ENCODE measurements at regions not wholly inside any gene's neighbourhood (a gene's known extent, or its start where the extent isn't known, plus 50 kb on each side); places are given as distances from the start of the nearest gene placed in this dataset.

DNA sequence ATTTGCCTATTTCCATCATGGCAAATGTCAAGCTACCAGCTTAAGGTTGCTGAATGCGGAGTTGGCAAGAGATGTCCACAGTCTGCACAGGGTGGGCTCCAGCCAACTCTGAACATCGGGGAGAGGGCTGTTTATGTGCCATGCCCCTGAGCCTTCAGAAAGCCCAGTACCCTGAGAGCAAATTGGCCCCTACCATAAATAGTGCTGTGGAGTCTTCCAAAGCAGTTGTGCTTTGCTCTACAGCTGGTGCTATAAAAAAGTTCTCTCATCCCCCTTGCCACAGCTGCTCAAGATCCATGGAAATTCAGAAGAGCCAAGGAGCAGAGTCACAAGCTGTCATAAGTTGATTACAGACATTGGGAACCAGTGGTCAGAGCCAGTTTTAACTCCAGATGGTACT lies 85.6 kb upstream of the CLDN14 start:
- ATAC-seq (ENCODE audit: low read depth) (no peak), DNase-seq (no peak)
- no peak overlapping the region for H3K27ac Mint-ChIP-seq
- H3K4me3 Mint-ChIP-seq, result no peak overlapping the region
- peaks cover 13% of the 10 kb centered on the region for H3K27me3 Mint-ChIP-seq
- H3K9me3 Mint-ChIP-seq, result no peaks in the 10 kb centered on the region
- H3K36me3 Mint-ChIP-seq, result no peaks in the 10 kb centered on the region
- peaks cover 4% of the 10 kb centered on the region for H3K4me1 Mint-ChIP-seq
- POLR2A ChIA-PET, result no interaction called here

DNA sequence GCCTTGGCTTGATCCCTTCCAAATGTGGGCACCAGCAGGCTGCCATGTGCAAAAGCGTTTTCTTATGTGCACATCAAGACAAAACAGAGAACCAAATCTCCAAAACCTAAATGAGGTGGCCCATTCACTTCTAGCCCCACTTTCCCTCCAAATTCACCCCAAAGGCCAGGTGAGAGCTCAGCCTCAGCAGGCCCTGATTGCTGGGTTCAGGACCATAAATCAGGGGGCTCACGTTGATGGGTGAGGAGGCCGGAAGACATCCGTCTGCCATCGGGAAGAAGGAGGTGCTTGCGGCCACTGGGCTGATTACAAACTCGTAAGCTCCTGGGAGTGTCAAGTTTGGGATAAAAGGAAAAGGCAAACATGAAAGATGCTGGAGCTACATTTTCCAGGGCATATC lies 86.7 kb upstream of the CLDN14 start:
- H3K4me1 Mint-ChIP-seq, result peaks cover 4% of the 10 kb centered on the region
- H3K27me3 Mint-ChIP-seq, result peaks cover 9% of the 10 kb centered on the region
- no peak for DNase-seq
- no peak overlapping the region for H3K27ac Mint-ChIP-seq
- H3K36me3 Mint-ChIP-seq, result no peaks in the 10 kb centered on the region
- H3K9me3 Mint-ChIP-seq, result no peaks in the 10 kb centered on the region
- no peak for ATAC-seq (ENCODE audit: low read depth)
- POLR2A ChIA-PET, result no interaction called here
- no peak overlapping the region for H3K4me3 Mint-ChIP-seq

DNA sequence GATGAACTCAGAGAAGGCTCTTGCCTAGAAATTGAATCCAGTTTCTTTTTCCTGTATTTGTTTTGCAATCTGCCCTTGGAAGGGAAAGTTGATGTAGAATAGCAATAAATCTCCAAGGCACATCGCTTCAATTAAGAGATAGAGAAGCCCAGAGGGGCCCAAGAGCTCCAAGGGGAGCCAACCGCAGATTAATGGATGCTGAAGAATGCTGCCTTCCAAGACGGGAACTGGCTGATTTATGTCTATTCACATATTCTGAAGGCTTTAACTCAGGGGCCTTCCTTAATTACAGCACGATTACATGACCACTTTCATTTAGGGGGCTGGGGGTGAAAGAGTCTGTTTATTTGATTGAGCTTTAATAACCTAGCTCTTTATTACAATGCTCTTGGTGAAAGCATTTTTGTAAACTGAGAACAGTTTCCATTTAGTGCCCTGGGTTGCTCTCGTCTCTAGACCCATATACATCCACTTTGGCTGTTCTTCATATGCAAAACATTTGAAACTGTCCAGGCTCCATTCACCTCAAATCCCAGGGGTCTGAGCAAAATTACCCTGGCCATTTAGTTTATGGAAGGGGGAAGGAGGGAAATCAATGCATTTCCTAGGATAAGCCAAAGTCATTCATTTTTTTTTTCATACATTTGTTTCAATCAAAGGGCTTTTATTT lies 87.4 kb upstream of the CLDN14 start:
- no peak for DNase-seq
- Mint-ChIP-seq H3K4me1 (no peaks in the 10 kb centered on the region), H3K36me3 (no peaks in the 10 kb centered on the region), H3K27ac (no peak overlapping the region), H3K9me3 (no peaks in the 10 kb centered on the region), H3K4me3 (no peak overlapping the region), H3K27me3 (peaks cover 9% of the 10 kb centered on the region)
- POLR2A ChIA-PET, result no interaction called here
- ATAC-seq (ENCODE audit: low read depth), result no peak

DNA sequence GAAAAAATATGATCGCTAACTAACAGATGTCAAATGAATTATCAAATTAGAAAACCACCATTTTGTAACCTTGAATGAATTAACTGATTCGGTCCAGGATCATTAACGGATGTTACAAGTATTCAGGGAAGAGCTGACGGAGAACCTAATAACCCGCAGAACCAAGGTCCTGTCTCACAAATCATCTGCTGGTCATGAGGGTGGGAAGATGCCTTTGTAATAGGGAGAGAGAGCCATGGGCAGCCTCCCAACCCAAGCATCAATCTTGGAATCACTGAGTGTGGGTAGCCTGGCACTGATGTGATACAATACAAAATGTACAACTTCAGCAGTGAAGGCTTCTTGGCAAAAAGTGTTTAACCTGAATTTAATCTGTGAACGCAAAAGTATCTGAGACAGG lies 89.6 kb upstream of the CLDN14 start:
- Mint-ChIP-seq H3K9me3 (no peaks in the 10 kb centered on the region), H3K4me1 (no peaks in the 10 kb centered on the region), H3K27ac (no peak overlapping the region), H3K27me3 (peaks cover 6% of the 10 kb centered on the region), H3K4me3 (no peak overlapping the region), H3K36me3 (no peaks in the 10 kb centered on the region)
- DNase-seq, result no peak
- no peak for ATAC-seq (ENCODE audit: low read depth)
- POLR2A ChIA-PET, result interaction anchor here (0.7 kb wide), 1 partner anchor 23 kb away, joined by 3 read pairs; no protein-coding TSS in a partner anchor

DNA sequence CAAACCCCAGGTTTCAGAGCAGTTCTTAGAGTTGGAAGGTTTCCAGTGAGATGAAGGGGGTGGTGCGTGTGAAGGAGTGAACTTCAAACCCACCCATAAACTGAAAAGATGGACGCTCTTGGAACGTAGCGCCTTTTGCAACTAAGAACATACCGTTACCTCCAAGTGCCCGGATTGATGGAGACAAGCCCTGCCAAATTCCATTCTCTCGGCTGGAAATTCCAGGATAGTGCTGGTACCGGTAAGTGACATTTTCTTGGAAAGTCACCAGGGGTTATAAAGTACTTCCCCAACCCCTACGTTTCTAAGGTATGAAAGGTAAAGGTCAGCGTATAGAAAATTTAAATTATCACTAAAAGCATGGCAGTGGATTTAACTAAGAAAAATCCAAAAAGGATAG lies 91.6 kb upstream of the CLDN14 start:
- Mint-ChIP-seq H3K27me3 (peaks cover 6% of the 10 kb centered on the region), H3K4me3 (no peak overlapping the region), H3K36me3 (no peaks in the 10 kb centered on the region), H3K4me1 (no peaks in the 10 kb centered on the region), H3K9me3 (no peaks in the 10 kb centered on the region), H3K27ac (no peak overlapping the region)
- DNase-seq, result no peak
- ATAC-seq (ENCODE audit: low read depth), result no peak
- POLR2A ChIA-PET, result no interaction called here

DNA sequence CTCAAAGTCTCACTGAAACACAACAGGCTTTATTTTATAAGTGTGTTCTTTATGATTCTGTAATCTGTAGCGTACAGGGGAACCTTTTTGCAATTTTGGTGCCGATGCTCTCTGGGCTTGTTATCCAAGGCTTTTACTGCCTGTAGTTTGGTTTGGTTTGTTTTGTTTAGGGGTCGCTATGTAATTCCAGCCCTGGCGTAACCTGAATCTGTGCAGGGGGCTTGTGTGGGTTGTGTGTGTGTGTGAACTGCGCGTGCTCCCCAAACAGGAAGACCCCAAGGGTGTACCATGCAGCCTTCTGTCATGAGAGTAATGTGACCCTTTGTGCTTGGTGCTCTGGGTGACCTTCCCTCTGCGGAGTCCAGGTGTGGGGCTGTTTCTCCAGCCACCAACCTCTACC lies 92.1 kb upstream of the CLDN14 start:
- ATAC-seq (ENCODE audit: low read depth) (no peak), DNase-seq (no peak)
- Mint-ChIP-seq H3K27ac (no peak overlapping the region), H3K4me3 (no peak overlapping the region), H3K36me3 (no peaks in the 10 kb centered on the region), H3K4me1 (no peaks in the 10 kb centered on the region), H3K27me3 (peaks cover 6% of the 10 kb centered on the region), H3K9me3 (no peaks in the 10 kb centered on the region)
- POLR2A ChIA-PET, result no interaction called here

DNA sequence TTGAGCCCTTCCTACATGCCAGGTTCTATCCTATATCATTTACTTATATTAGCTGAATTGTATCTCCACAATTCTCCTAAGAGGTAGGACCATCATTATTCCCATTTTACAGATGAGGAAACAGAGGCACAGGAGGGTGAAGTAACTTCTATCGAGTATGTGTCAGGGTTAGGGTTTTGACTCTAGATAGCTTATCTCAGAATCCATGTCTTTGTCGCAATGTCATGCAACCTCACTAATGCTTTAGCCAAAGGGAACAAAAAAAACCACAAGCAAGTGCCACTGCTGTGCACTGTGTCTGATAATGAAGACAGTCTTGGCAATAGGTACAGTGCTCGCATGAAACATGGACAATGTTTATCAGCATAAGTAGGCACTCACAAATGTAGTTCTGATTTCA lies 95.4 kb upstream of the CLDN14 start:
- Mint-ChIP-seq H3K4me3 (no peak overlapping the region), H3K36me3 (no peaks in the 10 kb centered on the region), H3K9me3 (no peaks in the 10 kb centered on the region), H3K4me1 (peaks cover 4% of the 10 kb centered on the region), H3K27ac (no peak overlapping the region), H3K27me3 (peaks cover under 1% of the 10 kb centered on the region)
- DNase-seq (no peak), ATAC-seq (ENCODE audit: low read depth) (no peak)
- POLR2A ChIA-PET, result no interaction called here

DNA sequence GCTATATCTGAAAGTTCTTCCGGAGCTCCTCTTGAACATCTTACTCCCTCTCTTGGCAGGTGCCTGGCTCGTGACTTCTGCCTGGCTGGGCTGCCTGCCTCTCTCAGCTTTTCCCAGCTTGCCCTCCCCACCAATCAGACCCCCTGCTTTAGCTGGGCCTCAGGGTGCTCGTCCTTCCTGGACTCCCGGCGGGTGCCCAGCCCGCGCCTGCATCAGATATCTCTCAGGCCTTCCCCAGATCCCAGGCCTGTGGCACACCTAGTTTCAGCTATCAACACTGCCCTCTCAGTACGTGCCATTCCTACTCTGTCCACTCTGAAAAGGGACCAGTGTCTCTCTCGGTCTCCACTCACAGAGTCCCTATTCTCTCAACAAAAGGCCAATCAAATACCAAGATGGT lies 96.5 kb upstream of the CLDN14 start:
- Mint-ChIP-seq H3K36me3 (no peaks in the 10 kb centered on the region), H3K27ac (no peak overlapping the region), H3K4me3 (no peak overlapping the region), H3K4me1 (peaks cover 4% of the 10 kb centered on the region), H3K27me3 (no peaks in the 10 kb centered on the region), H3K9me3 (no peaks in the 10 kb centered on the region)
- POLR2A ChIA-PET, result no interaction called here
- DNase-seq, result no peak
- ATAC-seq (ENCODE audit: low read depth), result no peak

DNA sequence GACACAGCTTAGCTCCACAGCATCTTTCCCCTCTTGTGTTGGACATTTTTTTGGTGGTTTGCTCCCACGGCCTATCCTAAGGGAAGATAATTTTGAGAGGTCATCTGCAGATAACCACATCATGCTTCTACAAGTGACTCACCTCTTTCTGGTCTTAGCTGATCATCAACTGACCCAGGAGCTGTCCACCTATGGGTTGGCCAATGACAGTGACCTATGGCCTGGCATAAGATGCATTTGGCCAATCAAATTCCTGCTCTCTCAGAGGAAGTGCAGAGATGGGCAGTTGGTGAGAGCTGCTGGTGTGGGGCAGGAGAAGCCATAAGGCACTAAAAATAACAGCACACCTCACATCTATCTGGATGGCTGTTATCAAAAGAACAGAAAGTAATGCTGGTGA lies 100.0 kb upstream of the CLDN14 start:
- no peak for ATAC-seq (ENCODE audit: low read depth)
- peaks cover 3% of the 10 kb centered on the region for H3K27me3 Mint-ChIP-seq
- POLR2A ChIA-PET, result no interaction called here
- no peaks in the 10 kb centered on the region for H3K9me3 Mint-ChIP-seq
- no peak overlapping the region for H3K4me3 Mint-ChIP-seq
- no peak for DNase-seq
- no peak overlapping the region for H3K27ac Mint-ChIP-seq
- H3K36me3 Mint-ChIP-seq, result no peaks in the 10 kb centered on the region
- H3K4me1 Mint-ChIP-seq, result peaks cover 4% of the 10 kb centered on the region

DNA sequence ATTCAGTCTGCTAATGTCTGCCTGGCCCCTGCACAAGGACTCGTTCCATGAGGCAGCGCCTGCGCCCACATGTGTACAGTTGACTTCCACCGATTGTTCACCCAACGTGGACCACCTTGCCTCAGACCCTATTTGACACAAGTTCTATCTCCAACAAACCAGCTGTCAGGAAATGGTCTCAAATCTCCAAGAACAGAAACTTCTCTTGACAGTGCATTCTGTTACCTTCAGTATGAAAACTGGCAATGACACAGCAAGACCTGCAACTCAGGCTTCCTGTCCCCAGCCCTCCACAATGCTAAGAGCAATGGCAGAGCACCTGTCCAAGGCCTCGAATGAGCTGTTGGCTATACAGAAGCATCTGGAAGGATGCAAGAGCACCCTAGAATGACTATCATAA lies 102.3 kb upstream of the CLDN14 start:
- Mint-ChIP-seq H3K27ac (no peak overlapping the region), H3K4me1 (peaks cover 4% of the 10 kb centered on the region), H3K36me3 (no peaks in the 10 kb centered on the region), H3K9me3 (no peaks in the 10 kb centered on the region), H3K27me3 (peaks cover 3% of the 10 kb centered on the region), H3K4me3 (no peak overlapping the region)
- POLR2A ChIA-PET, result no interaction called here
- no peak for ATAC-seq (ENCODE audit: low read depth)
- DNase-seq, result no peak

DNA sequence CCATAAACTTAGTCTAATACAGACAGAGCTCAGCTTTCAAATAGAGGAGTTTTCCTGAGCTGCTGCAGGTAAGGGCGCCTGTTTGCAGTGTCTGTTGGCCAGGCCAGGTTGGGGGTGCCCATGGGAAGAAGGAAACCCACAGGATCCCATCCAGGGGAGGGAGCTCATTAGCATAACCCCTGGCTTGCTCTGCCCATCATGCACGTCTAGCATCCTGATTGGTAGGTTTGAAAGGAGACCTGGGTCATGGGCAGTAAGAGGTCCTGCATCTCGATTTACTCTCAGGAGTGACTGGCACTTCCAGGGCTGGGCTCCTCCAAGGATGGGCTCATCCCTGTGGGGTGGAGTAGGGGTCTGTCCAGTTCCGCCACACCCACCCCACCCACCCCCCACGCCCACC lies 103.7 kb upstream of the CLDN14 start:
- Mint-ChIP-seq H3K27me3 (peaks cover 3% of the 10 kb centered on the region), H3K9me3 (no peaks in the 10 kb centered on the region), H3K4me3 (no peak overlapping the region), H3K4me1 (no peaks in the 10 kb centered on the region), H3K27ac (no peak overlapping the region), H3K36me3 (no peaks in the 10 kb centered on the region)
- no peak for DNase-seq
- no peak for ATAC-seq (ENCODE audit: low read depth)
- POLR2A ChIA-PET, result no interaction called here

DNA sequence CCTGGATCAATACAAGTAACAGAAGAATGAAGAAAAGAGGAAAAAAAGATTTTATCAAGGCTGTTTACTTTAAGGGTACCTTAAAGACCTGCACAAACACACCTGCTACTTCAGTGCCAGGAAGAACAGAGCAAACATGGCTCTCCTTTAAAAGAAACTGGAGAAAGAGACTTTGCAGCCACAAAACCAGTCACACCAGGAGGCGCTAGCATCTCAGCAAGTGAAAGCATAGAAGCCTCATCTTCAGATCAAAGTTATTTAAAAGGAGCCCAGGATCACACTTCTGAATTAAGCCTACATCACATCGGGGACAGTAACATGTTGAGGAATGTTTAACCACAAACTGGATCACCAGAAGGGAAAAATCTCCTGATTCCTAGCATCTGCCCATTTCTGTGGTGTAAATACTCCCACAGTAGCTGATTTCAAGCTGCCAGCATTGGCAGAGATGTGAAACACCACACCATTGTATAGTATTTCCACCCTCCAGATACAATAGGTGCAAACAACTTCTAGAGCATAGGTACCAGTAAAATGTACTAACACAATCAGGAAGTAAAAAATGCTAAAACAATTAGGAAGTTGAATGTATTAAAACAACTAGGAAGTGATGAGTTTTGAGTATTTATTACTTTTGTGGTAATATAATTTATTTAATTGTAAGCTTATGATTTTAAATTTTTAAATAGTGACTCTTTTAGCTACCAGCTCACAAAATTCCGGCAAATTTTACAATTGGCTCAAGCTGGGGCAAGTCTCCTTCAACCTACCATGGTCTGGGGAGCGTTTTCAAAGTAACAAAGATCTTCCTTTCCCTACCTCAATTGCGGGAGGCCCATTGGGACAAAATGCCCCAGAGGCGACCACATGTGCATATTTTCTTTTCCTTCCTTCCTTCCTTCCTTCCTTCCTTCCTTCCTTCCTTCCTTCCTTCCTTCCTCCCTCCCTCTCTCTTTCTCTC lies 105.3 kb upstream of the CLDN14 start:
- Mint-ChIP-seq H3K4me3 (no peak overlapping the region), H3K9me3 (no peaks in the 10 kb centered on the region), H3K27me3 (peaks cover 3% of the 10 kb centered on the region), H3K27ac (no peak overlapping the region), H3K36me3 (no peaks in the 10 kb centered on the region), H3K4me1 (no peaks in the 10 kb centered on the region)
- POLR2A ChIA-PET, result no interaction called here
- ATAC-seq (ENCODE audit: low read depth) (no peak), DNase-seq (no peak)

DNA sequence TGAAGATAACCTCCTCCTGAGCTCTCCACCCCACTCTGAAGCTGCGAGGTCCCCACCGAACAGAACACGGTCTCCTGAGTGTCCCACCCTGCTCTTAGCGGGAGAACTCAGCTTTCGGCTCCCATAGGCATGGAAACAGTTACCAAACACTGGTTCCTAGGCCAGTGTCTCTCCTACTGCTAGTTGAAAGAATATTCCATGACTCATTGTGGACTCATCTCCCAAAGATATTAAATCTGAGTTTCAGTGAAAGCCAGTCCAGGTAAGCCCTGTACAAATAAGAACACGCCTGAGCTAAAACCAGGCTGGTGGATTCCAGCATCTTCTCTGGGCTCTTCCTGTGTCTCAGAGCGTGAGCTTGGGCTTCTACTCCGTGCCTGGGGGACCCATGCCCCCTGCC lies 107.5 kb upstream of the CLDN14 start:
- Mint-ChIP-seq H3K27me3 (peaks cover 5% of the 10 kb centered on the region), H3K36me3 (no peaks in the 10 kb centered on the region), H3K27ac (no peak overlapping the region), H3K4me3 (no peak overlapping the region), H3K4me1 (no peaks in the 10 kb centered on the region), H3K9me3 (no peaks in the 10 kb centered on the region)
- ATAC-seq (ENCODE audit: low read depth) (no peak), DNase-seq (no peak)
- POLR2A ChIA-PET, result interaction anchor here (0.6 kb wide), 1 partner anchor 389 kb away, joined by 3 read pairs; no protein-coding TSS in a partner anchor

DNA sequence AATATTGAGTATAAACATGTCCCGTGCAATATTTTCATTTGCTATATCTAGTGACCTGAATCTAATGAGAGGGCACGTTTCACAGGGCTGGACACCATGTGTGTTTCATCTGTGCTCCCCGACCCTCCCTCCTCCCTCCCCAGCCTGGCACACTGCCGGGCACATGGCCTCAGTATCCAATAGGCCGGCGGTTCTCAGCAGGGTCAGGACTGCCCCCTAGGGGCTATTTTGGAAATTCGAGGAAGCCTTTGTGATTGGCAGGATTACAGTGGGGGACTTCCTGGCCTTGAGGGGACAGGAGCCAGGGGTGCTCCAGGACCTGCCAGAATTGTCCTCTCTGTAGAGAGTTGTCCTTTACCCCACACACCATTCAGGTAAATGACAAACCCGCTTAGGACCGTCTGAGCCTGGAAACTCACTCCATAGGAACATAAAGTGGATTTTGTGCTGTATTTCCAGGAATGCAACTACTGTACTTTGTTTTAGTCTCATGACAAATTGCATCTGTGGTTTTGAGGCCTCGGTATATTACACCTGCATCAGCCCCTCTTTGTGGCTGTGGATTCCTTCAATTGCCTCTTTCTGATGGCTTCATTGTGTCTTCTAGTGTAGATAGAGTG lies 109.5 kb upstream of the SIM2 start:
- H3K4me3 Mint-ChIP-seq, result no peak overlapping the region
- no peaks in the 10 kb centered on the region for H3K4me1 Mint-ChIP-seq
- no peak overlapping the region for H3K27ac Mint-ChIP-seq
- POLR2A ChIA-PET, result no interaction called here
- no peak for DNase-seq
- peaks cover 2% of the 10 kb centered on the region for H3K27me3 Mint-ChIP-seq
- no peaks in the 10 kb centered on the region for H3K36me3 Mint-ChIP-seq
- no peak for ATAC-seq (ENCODE audit: low read depth)
- H3K9me3 Mint-ChIP-seq, result no peaks in the 10 kb centered on the region
